Left ventricle myocardium inferior (tissue), 1 donor: ENCODE measurements at regions not wholly inside any gene's neighbourhood (a gene's known extent, or its start where the extent isn't known, plus 50 kb on each side); places are given as distances from the start of the nearest gene placed in this dataset.

Source experiments
- DNase-seq: peaks from one replicate; pipeline ENCODE4 v3.0.0-alpha.2; 2020
- H3K27ac ChIP-seq: fragments of 200-600 bp; replicated peaks from 2 replicates; pipeline ENCODE4 v1.8.0; 2021
- H3K27me3 ChIP-seq: fragments of 200-600 bp; 2 replicates; pipeline ENCODE4 v1.8.0; 2021; ENCODE audit warnings: low read depth
- H3K36me3 ChIP-seq: fragments of 200-600 bp; 2 replicates; pipeline ENCODE4 v1.8.0; 2021
- H3K4me1 ChIP-seq: fragments of 200-600 bp; 2 replicates; pipeline ENCODE4 v1.8.0; 2021
- H3K4me3 ChIP-seq: fragments of 200-600 bp; 2 replicates; pipeline ENCODE4 v1.8.0; 2021; ENCODE audit warnings: mild to moderate bottlenecking, moderate library complexity
- H3K9me3 ChIP-seq: fragments of 200-600 bp; replicated peaks from 2 replicates; pipeline ENCODE4 v1.8.0; 2021
- intact Hi-C: fragments of 100-400 bp; cut with micrococcal nuclease; formaldehyde crosslinking; loops from one replicate; pipeline ENCODE4 v1.11.0; 2022
- TF ChIP-seq, protein P1 (sequence below): fragments of 200-600 bp; IDR thresholded peaks from 2 replicates; pipeline ENCODE4 v1.8.0; 2021; ENCODE audit warnings: antibody characterized with exemption, mild to moderate bottlenecking, borderline replicate concordance
- donor health status: DM: no; HTN: yes; CAD: no; lungs with severe emphysema.

DNA sequence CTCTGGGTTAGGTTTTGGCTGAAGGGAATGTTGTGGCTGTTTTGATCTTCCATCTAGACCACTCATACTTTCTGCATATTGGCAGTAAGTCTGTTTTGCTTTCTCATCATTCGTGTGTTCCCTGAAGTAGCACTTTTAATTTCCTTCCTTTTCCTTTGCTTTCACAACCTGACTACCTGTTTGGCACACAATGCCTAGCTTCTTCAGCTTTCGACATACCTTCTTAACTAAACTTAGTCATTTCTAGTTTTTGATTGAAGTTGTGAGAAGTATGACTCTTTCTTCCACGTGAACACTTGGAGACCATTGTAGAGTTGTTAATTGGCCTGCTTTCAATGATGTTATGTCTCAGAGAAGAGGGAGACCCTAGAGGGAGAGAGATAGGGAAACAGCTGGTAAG lies 123.6 kb upstream of the EPB41L3 start:
- peaks cover 11% of the 10 kb centered on the region for H3K27me3 ChIP-seq

DNA sequence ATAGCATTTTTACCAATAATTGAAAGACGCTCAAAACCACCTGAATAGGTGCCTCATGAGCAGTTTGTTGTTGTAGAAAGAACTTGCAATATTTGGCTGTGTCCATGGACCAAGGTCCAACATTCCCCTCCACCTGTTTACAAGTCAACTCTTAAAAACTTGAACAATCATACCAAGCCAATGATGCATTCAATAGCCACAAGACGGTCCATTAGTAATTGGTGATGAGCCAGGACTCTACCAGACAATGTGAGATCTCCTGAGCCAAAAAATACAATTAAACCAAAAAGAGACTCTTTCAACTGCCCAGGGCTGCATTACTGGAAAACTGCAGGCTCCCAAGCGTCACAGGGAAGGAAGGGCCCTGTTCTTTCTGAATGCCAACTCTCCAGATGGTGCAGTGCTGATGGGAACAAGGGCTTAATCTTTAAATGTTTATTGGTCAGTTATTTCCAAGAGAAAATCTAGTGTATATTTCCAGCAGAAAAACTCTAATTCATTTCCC lies 118.8 kb upstream of the EPB41L3 start:
- no peak for DNase-seq

More for the DNA sequence above, 123.6 kb upstream of the EPB41L3 start:
- no peaks in the 10 kb centered on the region for H3K36me3 ChIP-seq
- H3K9me3 ChIP-seq, result peaks cover 4% of the 10 kb centered on the region
- no peak for DNase-seq
- no peaks in the 10 kb centered on the region for H3K4me1 ChIP-seq
- TF ChIP-seq, protein P1, sequence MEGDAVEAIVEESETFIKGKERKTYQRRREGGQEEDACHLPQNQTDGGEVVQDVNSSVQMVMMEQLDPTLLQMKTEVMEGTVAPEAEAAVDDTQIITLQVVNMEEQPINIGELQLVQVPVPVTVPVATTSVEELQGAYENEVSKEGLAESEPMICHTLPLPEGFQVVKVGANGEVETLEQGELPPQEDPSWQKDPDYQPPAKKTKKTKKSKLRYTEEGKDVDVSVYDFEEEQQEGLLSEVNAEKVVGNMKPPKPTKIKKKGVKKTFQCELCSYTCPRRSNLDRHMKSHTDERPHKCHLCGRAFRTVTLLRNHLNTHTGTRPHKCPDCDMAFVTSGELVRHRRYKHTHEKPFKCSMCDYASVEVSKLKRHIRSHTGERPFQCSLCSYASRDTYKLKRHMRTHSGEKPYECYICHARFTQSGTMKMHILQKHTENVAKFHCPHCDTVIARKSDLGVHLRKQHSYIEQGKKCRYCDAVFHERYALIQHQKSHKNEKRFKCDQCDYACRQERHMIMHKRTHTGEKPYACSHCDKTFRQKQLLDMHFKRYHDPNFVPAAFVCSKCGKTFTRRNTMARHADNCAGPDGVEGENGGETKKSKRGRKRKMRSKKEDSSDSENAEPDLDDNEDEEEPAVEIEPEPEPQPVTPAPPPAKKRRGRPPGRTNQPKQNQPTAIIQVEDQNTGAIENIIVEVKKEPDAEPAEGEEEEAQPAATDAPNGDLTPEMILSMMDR, result no peak
- H3K27ac ChIP-seq, result no peak overlapping the region
- intact Hi-C loops, result no loop called here
- no peak overlapping the region for H3K4me3 ChIP-seq

DNA sequence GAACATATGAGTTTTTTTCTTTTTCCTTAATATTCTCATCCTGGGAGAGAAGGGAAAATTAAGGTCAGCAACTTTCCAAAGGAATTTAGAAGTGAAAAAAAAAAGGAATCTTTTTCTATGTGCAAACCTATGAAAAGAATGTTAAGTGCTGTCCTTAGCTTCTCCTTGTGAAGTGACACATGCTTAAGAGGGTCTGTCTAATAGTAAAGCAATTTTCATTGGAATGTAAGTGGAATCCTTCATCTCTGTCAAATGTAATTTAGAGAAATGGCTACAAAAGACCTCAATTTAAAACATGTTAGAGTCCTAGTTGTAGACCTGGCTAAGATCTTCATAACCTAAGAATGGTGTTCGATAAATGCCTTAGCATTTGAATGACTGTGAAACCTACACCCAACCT lies 117.4 kb upstream of the EPB41L3 start:
- TF ChIP-seq, protein P1, result no peak

More for the DNA sequence above, 118.8 kb upstream of the EPB41L3 start:
- peaks cover 4% of the 10 kb centered on the region for H3K9me3 ChIP-seq
- H3K27ac ChIP-seq, result no peak overlapping the region
- H3K27me3 ChIP-seq, result peaks cover 11% of the 10 kb centered on the region
- intact Hi-C loops, result no loop called here
- no peaks in the 10 kb centered on the region for H3K36me3 ChIP-seq
- H3K4me1 ChIP-seq, result no peaks in the 10 kb centered on the region
- H3K4me3 ChIP-seq, result no peak overlapping the region
- TF ChIP-seq, protein P1, result no peak

DNA sequence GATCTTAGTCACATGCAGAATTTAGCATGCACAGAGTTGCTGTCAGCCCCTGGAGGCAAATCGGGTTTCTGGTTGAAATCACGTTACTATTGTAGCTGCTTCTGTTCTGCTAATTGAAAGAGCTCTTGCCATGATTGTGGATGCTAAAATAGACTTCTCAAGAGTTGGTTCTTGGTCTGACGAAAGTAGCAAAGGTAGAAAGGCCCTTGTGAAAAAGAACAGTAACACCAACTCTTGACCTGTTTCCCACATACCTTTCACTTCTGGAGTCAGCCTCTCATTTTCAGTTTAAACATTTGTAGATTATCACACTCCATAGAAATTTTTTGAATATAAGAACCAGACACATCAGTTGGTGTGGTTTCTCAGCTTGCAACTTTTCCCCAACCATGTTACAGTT lies 110.0 kb upstream of the EPB41L3 start:
- no peaks in the 10 kb centered on the region for H3K9me3 ChIP-seq
- H3K27me3 ChIP-seq, result peaks cover 9% of the 10 kb centered on the region
- intact Hi-C loops, result no loop called here
- H3K4me3 ChIP-seq, result no peak overlapping the region
- H3K36me3 ChIP-seq, result no peaks in the 10 kb centered on the region
- no peak for DNase-seq
- TF ChIP-seq, protein P1, result no peak
- no peaks in the 10 kb centered on the region for H3K4me1 ChIP-seq
- H3K27ac ChIP-seq, result no peak overlapping the region

More for the DNA sequence above, 117.4 kb upstream of the EPB41L3 start:
- no peak overlapping the region for H3K4me3 ChIP-seq
- H3K9me3 ChIP-seq, result no peaks in the 10 kb centered on the region
- intact Hi-C loops, result no loop called here
- H3K36me3 ChIP-seq, result no peaks in the 10 kb centered on the region
- peaks cover 20% of the 10 kb centered on the region for H3K27me3 ChIP-seq
- H3K4me1 ChIP-seq, result no peaks in the 10 kb centered on the region
- DNase-seq, result no peak
- no peak overlapping the region for H3K27ac ChIP-seq

DNA sequence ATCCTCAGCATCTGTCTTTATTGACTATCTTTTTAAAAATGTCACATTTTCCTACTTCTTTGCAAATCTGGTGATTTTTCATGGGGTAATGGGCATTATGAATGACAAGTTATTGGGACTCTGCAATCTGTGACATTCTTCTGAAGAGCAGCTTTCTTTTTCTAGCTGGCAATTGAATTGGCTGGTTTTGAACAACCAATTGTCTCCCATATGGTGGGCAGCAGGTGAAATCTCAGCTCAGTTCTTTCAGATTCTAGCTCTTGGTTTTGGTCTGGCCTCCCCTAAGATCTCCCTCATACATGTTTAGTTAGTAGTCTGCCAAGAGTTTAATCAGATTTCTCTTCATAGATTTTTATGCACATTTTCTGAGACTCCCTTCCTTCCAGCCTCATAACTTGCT lies 107.9 kb upstream of the EPB41L3 start:
- DNase-seq, result no peak
- Histone ChIP-seq H3K4me3 (no peak overlapping the region), H3K27me3 (peaks cover 7% of the 10 kb centered on the region), H3K27ac (no peak overlapping the region), H3K36me3 (no peaks in the 10 kb centered on the region), H3K9me3 (no peaks in the 10 kb centered on the region), H3K4me1 (no peaks in the 10 kb centered on the region)
- intact Hi-C loops, result no loop called here
- TF ChIP-seq, protein P1, result no peak
